Liver (tissue), 8 donors: ENCODE measurements at regions not wholly inside any gene's neighbourhood (a gene's known extent, or its start where the extent isn't known, plus 50 kb on each side); places are given as distances from the start of the nearest gene placed in this dataset.

Source experiments
- DNase-seq: peaks from one replicate; pipeline ENCODE4 v3.0.0-alpha.2; 2017; ENCODE audit warnings: low spot score
- H3K27ac ChIP-seq, 2 donors: one replicate each; pipeline ENCODE4 v1.7.0; 2013; ENCODE audit warnings: inconsistent platforms in 2 of 2, low read length in 2 of 2, control low read depth in 1 of 2, low read depth in 1 of 2, mild to moderate bottlenecking in 1 of 2
- H3K27me3 ChIP-seq, 4 donors: one replicate each; pipeline versions ENCODE4 v1.6.1 to v1.7.0; 2013; ENCODE audit warnings: low read length in 3 of 4, inconsistent platforms in 1 of 4, mild to moderate bottlenecking in 1 of 4, moderate library complexity in 1 of 4; ENCODE audit not compliant: control insufficient read depth in 4 of 4, insufficient read depth in 4 of 4
- H3K36me3 ChIP-seq, 4 donors: one replicate each; pipeline versions ENCODE4 v1.6.1 to v1.7.0; 2013; ENCODE audit warnings: low read length in 3 of 4, mild to moderate bottlenecking in 3 of 4, low read depth in 1 of 4, moderate library complexity in 1 of 4; ENCODE audit not compliant: control insufficient read depth in 4 of 4, insufficient read depth in 3 of 4
- H3K4me1 ChIP-seq, 4 donors: one replicate each; pipeline versions ENCODE4 v1.6.1 to v1.7.0; 2013; ENCODE audit warnings: low read length in 3 of 4, mild to moderate bottlenecking in 3 of 4, moderate library complexity in 1 of 4; ENCODE audit not compliant: control insufficient read depth in 4 of 4, insufficient read depth in 4 of 4
- H3K4me3 ChIP-seq, 3 donors: one replicate each; pipeline versions ENCODE4 v1.6.1 to v1.7.0; 2013; ENCODE audit warnings: low read length in 3 of 3, control low read depth in 1 of 3, low read depth in 1 of 3, mild to moderate bottlenecking in 1 of 3
- H3K9ac ChIP-seq, 2 donors: one replicate each; pipeline ENCODE4 v1.7.0; 2013; ENCODE audit warnings: low read length in 2 of 2, mild to moderate bottlenecking in 2 of 2, moderate library complexity in 2 of 2, control low read depth in 1 of 2, low read depth in 1 of 2
- H3K9me3 ChIP-seq, 4 donors: one replicate each; pipeline versions ENCODE4 v1.6.1 to v1.7.0; 2013; ENCODE audit warnings: low read length in 3 of 4; ENCODE audit not compliant: control insufficient read depth in 4 of 4
- CTCF ChIP-seq: fragments of 150-350 bp; IDR thresholded peaks from 2 replicates; pipeline ENCODE4 v1.5.1; 2017; ENCODE audit warnings: improper control_type of control experiment, low read depth, low read length; ENCODE audit not compliant: missing input control
- EGR1 ChIP-seq, 2 donors: IDR thresholded peaks; 2 replicates each; pipeline ENCODE4 v1.6.1; 2016 to 2018; ENCODE audit warnings: antibody characterized with exemption in 2 of 2, low read depth in 2 of 2
- FOXA2 ChIP-seq: IDR thresholded peaks from 2 replicates; pipeline ENCODE4 v1.6.1; 2016; ENCODE audit warnings: antibody characterized with exemption
- GABPA ChIP-seq, 2 donors: IDR thresholded peaks in 1 of 2; conservative IDR thresholded peaks in 1 of 2; 2 replicates each; pipeline ENCODE4 v1.6.1; 2016; ENCODE audit warnings: antibody characterized with exemption in 2 of 2, mild to moderate bottlenecking in 1 of 2, moderate library complexity in 1 of 2
- HNF4A ChIP-seq, 2 donors: conservative IDR thresholded peaks; 2 replicates each; pipeline ENCODE4 v1.6.1; 2016; ENCODE audit warnings: antibody characterized with exemption in 2 of 2, mild to moderate bottlenecking in 2 of 2
- HNF4G ChIP-seq: IDR thresholded peaks from 2 replicates; pipeline ENCODE4 v1.6.1; 2016; ENCODE audit warnings: antibody characterized with exemption
- JUND ChIP-seq, 2 donors: IDR thresholded peaks; 2 replicates each; pipeline ENCODE4 v1.6.1; 2016; ENCODE audit warnings: antibody characterized with exemption in 2 of 2
- NR2F2 ChIP-seq: IDR thresholded peaks from 2 replicates; pipeline ENCODE4 v1.6.1; 2016; ENCODE audit warnings: antibody characterized with exemption
- RAD21 ChIP-seq, 2 donors: IDR thresholded peaks; 2 replicates each; pipeline ENCODE4 v1.6.1; 2016; ENCODE audit warnings: antibody characterized with exemption in 2 of 2, mild to moderate bottlenecking in 2 of 2
- RXRA ChIP-seq, 2 donors: IDR thresholded peaks; 2 replicates each; pipeline ENCODE4 v1.6.1; 2017 to 2018; ENCODE audit warnings: antibody characterized with exemption in 2 of 2, mild to moderate bottlenecking in 1 of 2
- SP1 ChIP-seq: IDR thresholded peaks from 2 replicates; pipeline ENCODE4 v1.6.1; 2018; ENCODE audit warnings: antibody characterized with exemption, mild to moderate bottlenecking
- YY1 ChIP-seq: IDR thresholded peaks from 2 replicates; pipeline ENCODE4 v1.6.1; 2016; ENCODE audit warnings: antibody characterized with exemption, mild to moderate bottlenecking
- WGBS: extraction: QIAGEN DNeasy Blood & Tissue Kit; methylation state at CpG from one replicate; pipeline ENCODE4 v1.1.7; 2013; 5-methylcytosine and 5-hydroxymethylcytosine counted together
- TF ChIP-seq, protein P1 (sequence below): IDR thresholded peaks from 2 replicates; pipeline ENCODE4 v1.6.1; 2016; ENCODE audit warnings: antibody characterized with exemption
- TF ChIP-seq, protein P2 (sequence below): IDR thresholded peaks from 2 replicates; pipeline ENCODE4 v1.6.1; 2016; ENCODE audit warnings: antibody characterized with exemption
- TF ChIP-seq, protein P3 (sequence below): IDR thresholded peaks from 2 replicates; pipeline ENCODE4 v1.6.1; 2016; ENCODE audit warnings: antibody characterized with exemption, mild to moderate bottlenecking
- donor health status: healthy.
- donor health status: healthy.
- donor health status: healthy.
- donor health status: healthy.
- donor health status: healthy.

GRCh38 chr4:33255094-33255493 is 2534.9 kb downstream of the PCDH7 start:
- WGBS: 82% methylated on average over 10 of the region's 10 CpGs
- Histone ChIP-seq H3K4me1 (no peaks in the 10 kb centered on the region), H3K27ac (no peak overlapping the region)

DNA sequence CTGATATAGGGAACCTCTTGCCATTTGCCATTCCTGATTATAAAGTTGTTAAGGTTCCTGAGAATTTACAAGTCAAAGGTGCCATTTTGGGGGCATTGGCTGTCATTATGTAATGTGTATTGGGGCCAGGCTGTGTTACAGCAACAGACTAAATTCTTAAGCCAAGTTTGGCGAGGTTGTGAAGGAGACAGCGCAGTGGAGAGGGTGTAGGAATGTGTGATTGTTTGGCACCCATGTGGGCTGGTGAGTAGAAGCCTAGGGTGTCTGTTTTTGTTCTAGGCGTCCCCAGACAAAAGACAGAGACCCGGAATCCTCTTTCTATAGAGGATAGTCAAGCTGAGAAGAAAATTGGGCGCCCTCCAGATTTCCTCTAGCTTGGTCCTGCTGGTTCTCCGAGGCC is 2535.3 kb downstream of the PCDH7 start:
- Histone ChIP-seq H3K27ac (no peak overlapping the region), H3K27me3 (no peaks in the 10 kb centered on the region), H3K9me3 (no peaks in the 10 kb centered on the region), H3K9ac (no peak overlapping the region), H3K36me3 (no peaks in the 10 kb centered on the region), H3K4me3 (no peak overlapping the region), H3K4me1 (no peaks in the 10 kb centered on the region)
- DNase-seq: no peak
- WGBS: 67% methylated on average over 6 of the region's 6 CpGs
- TF ChIP-seq NR2F2: no peak
- TF ChIP-seq RAD21 (IDR thresholded peaks at IDR 0.05): no peak
- no peak for TF ChIP-seq EGR1 (IDR thresholded peaks at IDR 0.05; ENCODE audit: low read depth in 2 of 2)
- TF ChIP-seq RXRA (IDR thresholded peaks at IDR 0.05): no peak
- TF ChIP-seq, protein P1, sequence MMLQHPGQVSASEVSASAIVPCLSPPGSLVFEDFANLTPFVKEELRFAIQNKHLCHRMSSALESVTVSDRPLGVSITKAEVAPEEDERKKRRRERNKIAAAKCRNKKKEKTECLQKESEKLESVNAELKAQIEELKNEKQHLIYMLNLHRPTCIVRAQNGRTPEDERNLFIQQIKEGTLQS: no peak
- no peak for TF ChIP-seq YY1
- TF ChIP-seq CTCF: no peak
- no peak for TF ChIP-seq HNF4G
- TF ChIP-seq, protein P2, sequence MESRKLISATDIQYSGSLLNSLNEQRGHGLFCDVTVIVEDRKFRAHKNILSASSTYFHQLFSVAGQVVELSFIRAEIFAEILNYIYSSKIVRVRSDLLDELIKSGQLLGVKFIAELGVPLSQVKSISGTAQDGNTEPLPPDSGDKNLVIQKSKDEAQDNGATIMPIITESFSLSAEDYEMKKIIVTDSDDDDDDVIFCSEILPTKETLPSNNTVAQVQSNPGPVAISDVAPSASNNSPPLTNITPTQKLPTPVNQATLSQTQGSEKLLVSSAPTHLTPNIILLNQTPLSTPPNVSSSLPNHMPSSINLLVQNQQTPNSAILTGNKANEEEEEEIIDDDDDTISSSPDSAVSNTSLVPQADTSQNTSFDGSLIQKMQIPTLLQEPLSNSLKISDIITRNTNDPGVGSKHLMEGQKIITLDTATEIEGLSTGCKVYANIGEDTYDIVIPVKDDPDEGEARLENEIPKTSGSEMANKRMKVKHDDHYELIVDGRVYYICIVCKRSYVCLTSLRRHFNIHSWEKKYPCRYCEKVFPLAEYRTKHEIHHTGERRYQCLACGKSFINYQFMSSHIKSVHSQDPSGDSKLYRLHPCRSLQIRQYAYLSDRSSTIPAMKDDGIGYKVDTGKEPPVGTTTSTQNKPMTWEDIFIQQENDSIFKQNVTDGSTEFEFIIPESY: no peak

More at GRCh38 chr4:33255094-33255493, 2534.9 kb downstream of the PCDH7 start:
- H3K27me3 ChIP-seq: no peaks in the 10 kb centered on the region
- DNase-seq: no peak
- no peaks in the 10 kb centered on the region for H3K36me3 ChIP-seq
- H3K4me3 ChIP-seq: no peak overlapping the region
- no peak for TF ChIP-seq SP1
- TF ChIP-seq CTCF: no peak
- no peak for TF ChIP-seq RAD21 (IDR thresholded peaks at IDR 0.05)
- TF ChIP-seq HNF4A (conservative IDR thresholded peaks at IDR 0.05): no peak
- no peak for TF ChIP-seq FOXA2
- no peak for TF ChIP-seq EGR1 (IDR thresholded peaks at IDR 0.05; ENCODE audit: low read depth in 2 of 2)
- TF ChIP-seq JUND (IDR thresholded peaks at IDR 0.05): no peak
- TF ChIP-seq RXRA (IDR thresholded peaks at IDR 0.05): no peak
- TF ChIP-seq, protein P1: no peak
- TF ChIP-seq NR2F2: no peak
- TF ChIP-seq, protein P3, sequence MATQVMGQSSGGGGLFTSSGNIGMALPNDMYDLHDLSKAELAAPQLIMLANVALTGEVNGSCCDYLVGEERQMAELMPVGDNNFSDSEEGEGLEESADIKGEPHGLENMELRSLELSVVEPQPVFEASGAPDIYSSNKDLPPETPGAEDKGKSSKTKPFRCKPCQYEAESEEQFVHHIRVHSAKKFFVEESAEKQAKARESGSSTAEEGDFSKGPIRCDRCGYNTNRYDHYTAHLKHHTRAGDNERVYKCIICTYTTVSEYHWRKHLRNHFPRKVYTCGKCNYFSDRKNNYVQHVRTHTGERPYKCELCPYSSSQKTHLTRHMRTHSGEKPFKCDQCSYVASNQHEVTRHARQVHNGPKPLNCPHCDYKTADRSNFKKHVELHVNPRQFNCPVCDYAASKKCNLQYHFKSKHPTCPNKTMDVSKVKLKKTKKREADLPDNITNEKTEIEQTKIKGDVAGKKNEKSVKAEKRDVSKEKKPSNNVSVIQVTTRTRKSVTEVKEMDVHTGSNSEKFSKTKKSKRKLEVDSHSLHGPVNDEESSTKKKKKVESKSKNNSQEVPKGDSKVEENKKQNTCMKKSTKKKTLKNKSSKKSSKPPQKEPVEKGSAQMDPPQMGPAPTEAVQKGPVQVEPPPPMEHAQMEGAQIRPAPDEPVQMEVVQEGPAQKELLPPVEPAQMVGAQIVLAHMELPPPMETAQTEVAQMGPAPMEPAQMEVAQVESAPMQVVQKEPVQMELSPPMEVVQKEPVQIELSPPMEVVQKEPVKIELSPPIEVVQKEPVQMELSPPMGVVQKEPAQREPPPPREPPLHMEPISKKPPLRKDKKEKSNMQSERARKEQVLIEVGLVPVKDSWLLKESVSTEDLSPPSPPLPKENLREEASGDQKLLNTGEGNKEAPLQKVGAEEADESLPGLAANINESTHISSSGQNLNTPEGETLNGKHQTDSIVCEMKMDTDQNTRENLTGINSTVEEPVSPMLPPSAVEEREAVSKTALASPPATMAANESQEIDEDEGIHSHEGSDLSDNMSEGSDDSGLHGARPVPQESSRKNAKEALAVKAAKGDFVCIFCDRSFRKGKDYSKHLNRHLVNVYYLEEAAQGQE: no peak
- TF ChIP-seq, protein P2: no peak
- no peak for TF ChIP-seq GABPA (IDR thresholded peaks at IDR 0.05 in 1 of 2, conservative IDR thresholded peaks at IDR 0.05 in 1 of 2)
- no peak overlapping the region for H3K9ac ChIP-seq
- no peaks in the 10 kb centered on the region for H3K9me3 ChIP-seq
